Stimulated activated naive CD8-positive, alpha-beta T cell treated with anti-CD3 and anti-CD28 coated beads, Interleukin-15, amount 100 ng/mL, for 72 hours (primary cell): ENCODE measurements at regions not wholly inside any gene's neighbourhood (a gene's known extent, or its start where the extent isn't known, plus 50 kb on each side); places are given as distances from the start of the nearest gene placed in this dataset.
A peak's percentile ranks its signal among the peaks of the same experiment; 100 is the strongest.

Source experiments
- ATAC-seq: fragments of 150-1000 bp; cut with Tn5 transposase; 2 replicates; pipeline ENCODE4 v1.10.0; 2021; ENCODE audit warnings: mild to moderate bottlenecking, moderate library complexity
- DNase-seq, 2 donors: peaks; one replicate each; pipeline ENCODE4 v3.0.0; 2021 to 2022
- H3K27ac Mint-ChIP-seq, 2 donors: one replicate each; pipeline ENCODE4 v1.8.0; 2022; ENCODE audit warnings: mild to moderate bottlenecking in 2 of 2, mixed read lengths in 2 of 2, moderate library complexity in 2 of 2
- H3K27me3 Mint-ChIP-seq: one replicate; pipeline ENCODE4 v1.8.0; 2022; ENCODE audit warnings: mixed read lengths
- H3K4me1 Mint-ChIP-seq: one replicate; pipeline ENCODE4 v1.8.0; 2022; ENCODE audit warnings: mild to moderate bottlenecking, mixed read lengths
- H3K4me3 Mint-ChIP-seq, 2 donors: one replicate each; pipeline ENCODE4 v1.8.0; 2022; ENCODE audit warnings: mild to moderate bottlenecking in 2 of 2, mixed read lengths in 2 of 2, moderate library complexity in 1 of 2
- H3K9me3 Mint-ChIP-seq, 2 donors: one replicate each; pipeline ENCODE4 v1.8.0; 2022; ENCODE audit warnings: mixed read lengths in 2 of 2

- H3K4me1 Mint-ChIP-seq, result no peaks in the 10 kb centered on the region
Observed at GRCh38 chr11:127133061-127133460, 132.5 kb upstream of the KIRREL3 start.

DNA sequence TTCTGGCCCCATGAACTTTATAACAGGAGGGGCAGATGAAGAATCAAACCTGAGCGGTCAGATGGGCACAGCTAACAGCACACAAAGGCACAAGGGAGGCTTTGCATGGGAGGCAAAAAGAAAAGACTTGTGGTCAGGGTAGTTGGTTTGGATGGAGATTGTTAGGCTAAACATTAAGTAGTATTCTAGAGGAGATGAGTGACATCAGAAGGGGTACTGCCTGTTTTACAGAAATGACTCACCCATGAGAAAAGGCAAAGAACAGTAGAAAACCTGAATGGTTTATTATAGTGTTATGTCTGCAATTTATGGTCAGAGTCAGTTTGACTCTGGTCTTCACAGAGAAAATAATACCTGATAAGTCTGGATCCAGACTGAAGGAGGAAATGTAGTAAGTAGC, 129.8 kb upstream of the KIRREL3 start:
- Mint-ChIP-seq H3K27me3 (peaks cover 6% of the 10 kb centered on the region), H3K9me3 (peaks cover 0 to 7% of the 10 kb centered on the region in 2 donors), H3K27ac (no peak overlapping the region), H3K4me3 (no peak overlapping the region), H3K4me1 (no peaks in the 10 kb centered on the region)
- no peak for DNase-seq
- no peak for ATAC-seq

More at GRCh38 chr11:127133061-127133460, 132.5 kb upstream of the KIRREL3 start:
- DNase-seq (no peak), ATAC-seq (no peak)
- Mint-ChIP-seq H3K4me3 (no peak overlapping the region), H3K27ac (no peak overlapping the region), H3K27me3 (peaks cover 6% of the 10 kb centered on the region), H3K9me3 (no peaks in the 10 kb centered on the region)

- Mint-ChIP-seq H3K9me3 (peaks cover 0 to 7% of the 10 kb centered on the region in 2 donors), H3K4me3 (no peak overlapping the region), H3K4me1 (no peaks in the 10 kb centered on the region), H3K27ac (no peak overlapping the region), H3K27me3 (no peaks in the 10 kb centered on the region)
- DNase-seq, result no peak
- no peak for ATAC-seq
Observed at GRCh38 chr11:127126986-127127385, 126.4 kb upstream of the KIRREL3 start.

- Mint-ChIP-seq H3K27me3 (no peaks in the 10 kb centered on the region), H3K4me3 (no peak overlapping the region), H3K27ac (no peak overlapping the region), H3K9me3 (no peaks in the 10 kb centered on the region), H3K4me1 (no peaks in the 10 kb centered on the region)
- ATAC-seq (no peak), DNase-seq (no peak)
Observed at GRCh38 chr11:127119356-127119755, 118.8 kb upstream of the KIRREL3 start.

DNA sequence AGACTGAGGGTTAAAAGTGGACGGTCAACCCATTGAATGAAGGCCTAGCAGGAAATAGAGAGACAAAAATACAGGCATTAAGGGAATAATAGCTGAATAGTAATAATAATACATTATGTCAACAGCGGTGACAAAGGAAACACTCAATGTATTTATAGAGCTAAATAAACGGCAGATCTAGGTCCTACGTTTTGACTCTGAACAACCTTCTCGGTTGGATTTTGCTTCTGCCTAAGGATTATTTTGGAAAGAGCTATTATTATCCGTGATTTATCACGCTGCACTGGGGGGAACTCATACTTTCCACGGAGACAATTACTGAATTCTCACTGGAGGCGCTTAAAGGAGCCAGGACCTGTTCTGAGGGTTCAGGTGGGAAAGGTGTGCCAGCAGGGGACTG, 118.2 kb upstream of the KIRREL3 start:
- Mint-ChIP-seq H3K27me3 (no peaks in the 10 kb centered on the region), H3K27ac (no peak overlapping the region), H3K4me1 (no peaks in the 10 kb centered on the region), H3K9me3 (no peaks in the 10 kb centered on the region), H3K4me3 (no peak overlapping the region)
- ATAC-seq, result no peak
- DNase-seq, result no peak

DNA sequence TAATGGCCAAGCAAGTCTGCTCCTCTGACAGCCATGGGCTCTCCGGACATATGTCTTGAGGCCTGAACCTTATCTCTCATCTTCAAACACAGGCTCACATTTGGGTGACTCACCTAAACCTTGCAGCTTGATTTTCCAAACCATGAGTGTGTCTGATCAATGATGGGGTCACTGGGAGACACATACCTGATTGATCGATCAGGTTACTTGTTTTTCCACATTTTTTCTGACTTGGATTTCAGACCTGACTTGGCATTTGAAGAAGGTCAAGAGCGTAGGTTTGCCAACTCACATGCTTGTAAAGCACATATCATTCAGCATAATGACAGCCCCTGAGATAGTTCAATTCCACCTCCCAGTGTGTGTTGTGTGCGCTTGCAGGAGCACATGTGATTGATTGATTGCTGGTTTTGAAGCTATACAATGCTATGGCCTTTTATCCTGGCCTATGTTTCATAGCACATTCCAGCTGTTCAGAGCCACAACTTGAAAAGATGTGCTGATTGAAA, 116.7 kb upstream of the KIRREL3 start:
- no peaks in the 10 kb centered on the region for H3K9me3 Mint-ChIP-seq
- ATAC-seq (no peak), DNase-seq (no peak)
- no peaks in the 10 kb centered on the region for H3K27me3 Mint-ChIP-seq
- H3K4me1 Mint-ChIP-seq, result no peaks in the 10 kb centered on the region
- H3K27ac Mint-ChIP-seq, result no peak overlapping the region
- no peak overlapping the region for H3K4me3 Mint-ChIP-seq

- no peaks in the 10 kb centered on the region for H3K4me1 Mint-ChIP-seq
- H3K27ac Mint-ChIP-seq, result no peak overlapping the region
- no peaks in the 10 kb centered on the region for H3K9me3 Mint-ChIP-seq
- no peak overlapping the region for H3K4me3 Mint-ChIP-seq
- ATAC-seq (no peak), DNase-seq (no peak)
- H3K27me3 Mint-ChIP-seq, result no peaks in the 10 kb centered on the region
Observed at GRCh38 chr11:127115844-127116243, 115.3 kb upstream of the KIRREL3 start.

GRCh38 chr11:127114035-127114434, 113.5 kb upstream of the KIRREL3 start:
- DNase-seq (no peak), ATAC-seq (no peak)
- H3K9me3 Mint-ChIP-seq, result no peaks in the 10 kb centered on the region
- H3K27ac Mint-ChIP-seq, result no peak overlapping the region
- H3K4me3 Mint-ChIP-seq, result no peak overlapping the region
- no peaks in the 10 kb centered on the region for H3K4me1 Mint-ChIP-seq
- peaks cover 13% of the 10 kb centered on the region for H3K27me3 Mint-ChIP-seq

DNA sequence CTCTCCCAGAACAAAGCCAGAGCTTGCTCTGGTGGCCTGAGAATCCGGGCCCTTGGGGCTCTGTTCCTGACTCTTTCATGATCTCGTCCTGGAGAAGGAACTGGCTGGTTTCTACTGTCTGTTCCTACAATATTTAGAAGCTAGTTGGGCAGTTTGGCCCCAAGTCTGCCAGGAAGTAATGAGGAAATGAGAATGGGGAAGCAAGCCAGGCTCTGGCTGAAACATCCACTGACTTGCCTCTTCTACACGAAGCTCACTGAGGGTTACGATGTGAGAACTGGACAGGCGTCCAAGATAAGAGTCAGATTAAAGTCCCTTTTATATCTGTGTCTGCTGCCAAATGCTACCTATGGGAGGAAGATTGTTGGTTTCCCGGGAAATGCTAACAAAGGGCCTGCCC, 110.0 kb upstream of the KIRREL3 start:
- Mint-ChIP-seq H3K4me3 (no peak overlapping the region), H3K27me3 (peaks cover 21% of the 10 kb centered on the region), H3K4me1 (no peaks in the 10 kb centered on the region), H3K9me3 (no peaks in the 10 kb centered on the region), H3K27ac (peak overlapping the region in 1 of 2 donors; percentile 10)
- ATAC-seq (no peak), DNase-seq (no peak)

DNA sequence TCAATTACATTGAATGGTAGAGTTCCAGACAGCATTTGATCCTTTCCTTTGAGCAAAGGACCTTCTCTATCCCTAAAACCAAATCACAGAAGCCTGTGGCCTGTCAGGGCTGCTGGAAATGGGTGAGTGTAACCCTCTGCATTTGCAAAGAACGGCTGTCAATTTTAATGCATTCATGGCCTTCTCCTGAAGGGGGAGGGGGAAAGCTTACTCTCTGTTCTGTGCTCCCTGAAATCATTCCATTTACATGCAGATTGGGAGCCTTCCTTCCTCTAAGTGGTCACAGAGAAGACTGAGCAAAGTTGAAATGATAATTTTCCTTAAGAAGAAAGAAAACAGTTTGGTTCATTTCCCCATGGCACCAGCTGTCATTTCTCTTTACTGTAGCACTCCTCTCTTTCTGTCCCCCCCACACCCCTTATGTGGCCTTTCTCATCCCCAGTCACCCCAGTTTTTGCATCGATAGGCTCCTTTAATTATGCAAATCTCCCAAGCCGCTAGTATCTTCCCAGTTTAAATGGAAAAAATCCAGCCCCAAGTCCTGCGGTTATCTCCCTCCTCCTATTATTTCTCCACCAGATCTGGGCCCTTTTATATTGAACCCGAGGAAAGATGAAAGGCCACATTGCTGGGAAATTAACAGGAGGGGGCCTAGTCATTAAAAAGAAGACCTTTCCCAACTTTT, 109.4 kb upstream of the KIRREL3 start:
- no peak overlapping the region for H3K4me3 Mint-ChIP-seq
- DNase-seq (no peak), ATAC-seq (no peak)
- no peaks in the 10 kb centered on the region for H3K9me3 Mint-ChIP-seq
- no peaks in the 10 kb centered on the region for H3K4me1 Mint-ChIP-seq
- no peak overlapping the region for H3K27ac Mint-ChIP-seq
- H3K27me3 Mint-ChIP-seq, result peaks cover 21% of the 10 kb centered on the region

DNA sequence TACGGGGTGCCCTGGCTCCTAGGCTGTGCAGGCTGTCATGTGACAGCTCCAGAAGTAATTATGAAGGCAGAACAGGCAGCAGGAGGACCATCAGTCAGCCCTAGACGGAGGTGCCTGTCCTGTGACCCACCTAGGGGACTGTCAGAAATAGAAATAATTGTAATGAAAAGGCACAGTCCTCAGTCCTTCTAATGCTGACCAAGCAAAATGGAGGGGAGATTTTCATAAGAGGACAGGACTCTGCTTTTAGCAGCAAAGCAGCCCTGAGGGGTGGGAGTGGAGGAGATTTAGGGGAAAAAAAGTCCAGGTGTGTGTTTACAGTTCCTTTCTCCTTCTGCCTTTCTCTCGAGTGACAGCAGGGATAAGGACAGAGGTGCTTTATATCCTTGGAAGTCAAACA, 108.3 kb upstream of the KIRREL3 start:
- no peak for ATAC-seq
- Mint-ChIP-seq H3K4me3 (no peak overlapping the region), H3K9me3 (no peaks in the 10 kb centered on the region)

GRCh38 chr11:127106938-127107337, 106.4 kb upstream of the KIRREL3 start:
- peaks cover 28% of the 10 kb centered on the region for H3K27me3 Mint-ChIP-seq
- no peak for ATAC-seq
- no peaks in the 10 kb centered on the region for H3K9me3 Mint-ChIP-seq
- DNase-seq, result no peak
- no peak overlapping the region for H3K4me3 Mint-ChIP-seq
- H3K4me1 Mint-ChIP-seq, result no peaks in the 10 kb centered on the region
- no peak overlapping the region for H3K27ac Mint-ChIP-seq

More for the DNA sequence above, 108.3 kb upstream of the KIRREL3 start:
- H3K27ac Mint-ChIP-seq, result no peak overlapping the region
- no peaks in the 10 kb centered on the region for H3K4me1 Mint-ChIP-seq
- DNase-seq, result no peak
- H3K27me3 Mint-ChIP-seq, result peaks cover 21% of the 10 kb centered on the region

GRCh38 chr11:127105593-127106541, 105.3 kb upstream of the KIRREL3 start:
- Mint-ChIP-seq H3K27me3 (peaks cover 28% of the 10 kb centered on the region), H3K4me1 (no peaks in the 10 kb centered on the region), H3K27ac (no peak overlapping the region), H3K4me3 (no peak overlapping the region), H3K9me3 (no peaks in the 10 kb centered on the region)
- DNase-seq, result no peak
- ATAC-seq, result no peak

GRCh38 chr11:127103586-127104388, 103.2 kb upstream of the KIRREL3 start:
- H3K9me3 Mint-ChIP-seq, result peaks cover 0 to 11% of the 10 kb centered on the region in 2 donors
- H3K27me3 Mint-ChIP-seq, result peaks cover 12% of the 10 kb centered on the region
- DNase-seq, result no peak
- no peaks in the 10 kb centered on the region for H3K4me1 Mint-ChIP-seq
- no peak for ATAC-seq
- no peak overlapping the region for H3K27ac Mint-ChIP-seq
- H3K4me3 Mint-ChIP-seq, result no peak overlapping the region

- Mint-ChIP-seq H3K9me3 (peaks cover 0 to 14% of the 10 kb centered on the region in 2 donors), H3K4me1 (no peaks in the 10 kb centered on the region), H3K4me3 (no peak overlapping the region), H3K27ac (no peak overlapping the region), H3K27me3 (peaks cover 7% of the 10 kb centered on the region)
- no peak for ATAC-seq
- DNase-seq, result no peak
Observed at GRCh38 chr11:127098684-127099083, 98.1 kb upstream of the KIRREL3 start.
